ENCODE measurements at regions not wholly inside any gene's neighbourhood (a gene's known extent, or its start where the extent isn't known, plus 50 kb on each side); places are given as distances from the start of the nearest gene placed in this dataset.

GRCh38 chr7:46633200-46633599 lies 712.1 kb upstream of the IGFBP3 start:
- TF ChIP-seq CTCF (IDR thresholded peaks at IDR 0.05) (no peak), POLR2A (IDR thresholded peaks at IDR 0.05) (no peak)
